ENCODE measurements at regions not wholly inside any gene's neighbourhood (a gene's known extent, or its start where the extent isn't known, plus 50 kb on each side); places are given as distances from the start of the nearest gene placed in this dataset.

GRCh38 chr4:111988514-111988913 lies 156.7 kb upstream of the FAM241A start:
- H3K4me1 ChIP-seq (ENCODE audit: control insufficient read depth in 5 of 5, insufficient read depth in 5 of 5, low read length in 5 of 5): peaks cover 0 to 3% (median 0%) of the 10 kb centered on the region in 5 donors
- no peak overlapping the region for H3K27ac ChIP-seq (ENCODE audit: low read depth, low read length)
- H3K9ac ChIP-seq (ENCODE audit: low read length in 5 of 5): no peak overlapping the region
- no peak overlapping the region for H3K4me3 ChIP-seq (ENCODE audit: low read depth in 1 of 5, low read length in 5 of 5)
- H3K36me3 ChIP-seq (ENCODE audit: control insufficient read depth in 5 of 5, insufficient read depth in 5 of 5, low read length in 5 of 5): no peaks in the 10 kb centered on the region
- H3K9me3 ChIP-seq (ENCODE audit: control insufficient read depth in 5 of 5, low read length in 5 of 5): no peaks in the 10 kb centered on the region
- H3K27me3 ChIP-seq (ENCODE audit: control insufficient read depth in 5 of 5, insufficient read depth in 4 of 5, low read length in 5 of 5): peaks cover 0 to 5% (median 2%) of the 10 kb centered on the region in 5 donors

GRCh38 chr4:111989817-111990216 lies 155.4 kb upstream of the FAM241A start:
- no peak overlapping the region for H3K27ac ChIP-seq (ENCODE audit: low read depth, low read length)
- H3K4me1 ChIP-seq (ENCODE audit: control insufficient read depth in 5 of 5, insufficient read depth in 5 of 5, low read length in 5 of 5): peaks cover 0 to 3% (median 0%) of the 10 kb centered on the region in 5 donors
- H3K9me3 ChIP-seq (ENCODE audit: control insufficient read depth in 5 of 5, low read length in 5 of 5): no peaks in the 10 kb centered on the region
- no peak overlapping the region for H3K9ac ChIP-seq (ENCODE audit: low read length in 5 of 5)
- no peaks in the 10 kb centered on the region for H3K36me3 ChIP-seq (ENCODE audit: control insufficient read depth in 5 of 5, insufficient read depth in 5 of 5, low read length in 5 of 5)
- H3K27me3 ChIP-seq (ENCODE audit: control insufficient read depth in 5 of 5, insufficient read depth in 4 of 5, low read length in 5 of 5): peaks cover 0 to 5% (median 2%) of the 10 kb centered on the region in 5 donors
- no peak overlapping the region for H3K4me3 ChIP-seq (ENCODE audit: low read depth in 1 of 5, low read length in 5 of 5)

- Histone ChIP-seq H3K27ac (ENCODE audit: low read depth, low read length) (no peak overlapping the region), H3K4me3 (ENCODE audit: low read depth in 1 of 5, low read length in 5 of 5) (no peak overlapping the region)
These were observed 154.1 kb upstream of the FAM241A start for GRCh38 chr4:111991163-111991562.

GRCh38 chr4:111991797-111992196 lies 153.5 kb upstream of the FAM241A start:
- Histone ChIP-seq H3K4me3 (ENCODE audit: low read depth in 1 of 5, low read length in 5 of 5) (no peak overlapping the region), H3K9me3 (ENCODE audit: control insufficient read depth in 5 of 5, low read length in 5 of 5) (no peaks in the 10 kb centered on the region), H3K4me1 (ENCODE audit: control insufficient read depth in 5 of 5, insufficient read depth in 5 of 5, low read length in 5 of 5) (peaks cover 0 to 3% (median 0%) of the 10 kb centered on the region in 5 donors), H3K9ac (ENCODE audit: low read length in 5 of 5) (no peak overlapping the region), H3K36me3 (ENCODE audit: control insufficient read depth in 5 of 5, insufficient read depth in 5 of 5, low read length in 5 of 5) (no peaks in the 10 kb centered on the region), H3K27ac (ENCODE audit: low read depth, low read length) (no peak overlapping the region), H3K27me3 (ENCODE audit: control insufficient read depth in 5 of 5, insufficient read depth in 4 of 5, low read length in 5 of 5) (peaks cover 0 to 2% (median 0%) of the 10 kb centered on the region in 5 donors)

More at GRCh38 chr4:111991163-111991562, 154.1 kb upstream of the FAM241A start:
- H3K9me3 ChIP-seq (ENCODE audit: control insufficient read depth in 5 of 5, low read length in 5 of 5): no peaks in the 10 kb centered on the region
- peaks cover 0 to 2% (median 0%) of the 10 kb centered on the region in 5 donors for H3K27me3 ChIP-seq (ENCODE audit: control insufficient read depth in 5 of 5, insufficient read depth in 4 of 5, low read length in 5 of 5)
- no peak overlapping the region for H3K9ac ChIP-seq (ENCODE audit: low read length in 5 of 5)
- peaks cover 0 to 3% (median 0%) of the 10 kb centered on the region in 5 donors for H3K4me1 ChIP-seq (ENCODE audit: control insufficient read depth in 5 of 5, insufficient read depth in 5 of 5, low read length in 5 of 5)
- H3K36me3 ChIP-seq (ENCODE audit: control insufficient read depth in 5 of 5, insufficient read depth in 5 of 5, low read length in 5 of 5): no peaks in the 10 kb centered on the region

- peaks cover 0 to 2% (median 0%) of the 10 kb centered on the region in 5 donors for H3K27me3 ChIP-seq (ENCODE audit: control insufficient read depth in 5 of 5, insufficient read depth in 4 of 5, low read length in 5 of 5)
- H3K4me1 ChIP-seq (ENCODE audit: control insufficient read depth in 5 of 5, insufficient read depth in 5 of 5, low read length in 5 of 5): peaks cover 0 to 3% (median 0%) of the 10 kb centered on the region in 5 donors
- no peaks in the 10 kb centered on the region for H3K36me3 ChIP-seq (ENCODE audit: control insufficient read depth in 5 of 5, insufficient read depth in 5 of 5, low read length in 5 of 5)
- H3K27ac ChIP-seq (ENCODE audit: low read depth, low read length): no peak overlapping the region
- no peaks in the 10 kb centered on the region for H3K9me3 ChIP-seq (ENCODE audit: control insufficient read depth in 5 of 5, low read length in 5 of 5)
- no peak overlapping the region for H3K4me3 ChIP-seq (ENCODE audit: low read depth in 1 of 5, low read length in 5 of 5)
- no peak overlapping the region for H3K9ac ChIP-seq (ENCODE audit: low read length in 5 of 5)
These were observed 152.7 kb upstream of the FAM241A start for GRCh38 chr4:111992351-111993168.

GRCh38 chr4:111994392-111994791 lies 150.9 kb upstream of the FAM241A start:
- no peak overlapping the region for H3K9ac ChIP-seq (ENCODE audit: low read length in 5 of 5)
- no peak overlapping the region for H3K4me3 ChIP-seq (ENCODE audit: low read depth in 1 of 5, low read length in 5 of 5)
- H3K27ac ChIP-seq (ENCODE audit: low read depth, low read length): no peak overlapping the region
- no peaks in the 10 kb centered on the region for H3K9me3 ChIP-seq (ENCODE audit: control insufficient read depth in 5 of 5, low read length in 5 of 5)
- H3K36me3 ChIP-seq (ENCODE audit: control insufficient read depth in 5 of 5, insufficient read depth in 5 of 5, low read length in 5 of 5): no peaks in the 10 kb centered on the region
- peaks cover 0 to 2% (median 0%) of the 10 kb centered on the region in 5 donors for H3K27me3 ChIP-seq (ENCODE audit: control insufficient read depth in 5 of 5, insufficient read depth in 4 of 5, low read length in 5 of 5)
- H3K4me1 ChIP-seq (ENCODE audit: control insufficient read depth in 5 of 5, insufficient read depth in 5 of 5, low read length in 5 of 5): peaks cover 0 to 3% (median 0%) of the 10 kb centered on the region in 5 donors

GRCh38 chr4:111997785-111998184 lies 147.5 kb upstream of the FAM241A start:
- Histone ChIP-seq H3K36me3 (ENCODE audit: control insufficient read depth in 5 of 5, insufficient read depth in 5 of 5, low read length in 5 of 5) (no peaks in the 10 kb centered on the region), H3K9me3 (ENCODE audit: control insufficient read depth in 5 of 5, low read length in 5 of 5) (no peaks in the 10 kb centered on the region), H3K27me3 (ENCODE audit: control insufficient read depth in 5 of 5, insufficient read depth in 4 of 5, low read length in 5 of 5) (no peaks in the 10 kb centered on the region), H3K4me1 (ENCODE audit: control insufficient read depth in 5 of 5, insufficient read depth in 5 of 5, low read length in 5 of 5) (no peaks in the 10 kb centered on the region), H3K9ac (ENCODE audit: low read length in 5 of 5) (no peak overlapping the region), H3K27ac (ENCODE audit: low read depth, low read length) (no peak overlapping the region), H3K4me3 (ENCODE audit: low read depth in 1 of 5, low read length in 5 of 5) (no peak overlapping the region)

- H3K4me3 ChIP-seq (ENCODE audit: low read depth in 1 of 5, low read length in 5 of 5): no peak overlapping the region
- H3K9ac ChIP-seq (ENCODE audit: low read length in 5 of 5): no peak overlapping the region
- no peaks in the 10 kb centered on the region for H3K36me3 ChIP-seq (ENCODE audit: control insufficient read depth in 5 of 5, insufficient read depth in 5 of 5, low read length in 5 of 5)
- H3K4me1 ChIP-seq (ENCODE audit: control insufficient read depth in 5 of 5, insufficient read depth in 5 of 5, low read length in 5 of 5): no peaks in the 10 kb centered on the region
- H3K27ac ChIP-seq (ENCODE audit: low read depth, low read length): no peak overlapping the region
- H3K9me3 ChIP-seq (ENCODE audit: control insufficient read depth in 5 of 5, low read length in 5 of 5): no peaks in the 10 kb centered on the region
- H3K27me3 ChIP-seq (ENCODE audit: control insufficient read depth in 5 of 5, insufficient read depth in 4 of 5, low read length in 5 of 5): no peaks in the 10 kb centered on the region
These were observed 145.5 kb upstream of the FAM241A start for GRCh38 chr4:111999801-112000200.

- Histone ChIP-seq H3K27me3 (ENCODE audit: control insufficient read depth in 5 of 5, insufficient read depth in 4 of 5, low read length in 5 of 5) (no peaks in the 10 kb centered on the region), H3K4me1 (ENCODE audit: control insufficient read depth in 5 of 5, insufficient read depth in 5 of 5, low read length in 5 of 5) (no peaks in the 10 kb centered on the region), H3K36me3 (ENCODE audit: control insufficient read depth in 5 of 5, insufficient read depth in 5 of 5, low read length in 5 of 5) (no peaks in the 10 kb centered on the region), H3K9me3 (ENCODE audit: control insufficient read depth in 5 of 5, low read length in 5 of 5) (no peaks in the 10 kb centered on the region), H3K9ac (ENCODE audit: low read length in 5 of 5) (no peak overlapping the region), H3K4me3 (ENCODE audit: low read depth in 1 of 5, low read length in 5 of 5) (no peak overlapping the region), H3K27ac (ENCODE audit: low read depth, low read length) (no peak overlapping the region)
These were observed 144.2 kb upstream of the FAM241A start for GRCh38 chr4:112001041-112001440.

- Histone ChIP-seq H3K27me3 (ENCODE audit: control insufficient read depth in 5 of 5, insufficient read depth in 4 of 5, low read length in 5 of 5) (no peaks in the 10 kb centered on the region), H3K4me3 (ENCODE audit: low read depth in 1 of 5, low read length in 5 of 5) (no peak overlapping the region), H3K27ac (ENCODE audit: low read depth, low read length) (no peak overlapping the region), H3K9ac (ENCODE audit: low read length in 5 of 5) (no peak overlapping the region), H3K36me3 (ENCODE audit: control insufficient read depth in 5 of 5, insufficient read depth in 5 of 5, low read length in 5 of 5) (no peaks in the 10 kb centered on the region), H3K9me3 (ENCODE audit: control insufficient read depth in 5 of 5, low read length in 5 of 5) (no peaks in the 10 kb centered on the region), H3K4me1 (ENCODE audit: control insufficient read depth in 5 of 5, insufficient read depth in 5 of 5, low read length in 5 of 5) (no peaks in the 10 kb centered on the region)
These were observed 143.0 kb upstream of the FAM241A start for GRCh38 chr4:112002248-112002661.

Data from subcutaneous abdominal adipose tissue (tissue), 5 donors.